C4-2B (cell line): ENCODE measurements at regions not wholly inside any gene's neighbourhood (a gene's known extent, or its start where the extent isn't known, plus 50 kb on each side); places are given as distances from the start of the nearest gene placed in this dataset.

Source experiments
- CTCF ChIP-seq: fragments of 450-650 bp; conservative IDR thresholded peaks from 2 replicates; pipeline ENCODE4 v1.5.1; 2017; ENCODE audit warnings: mild to moderate bottlenecking
- ZFX ChIP-seq: fragments of 450-650 bp; IDR thresholded peaks from 2 replicates; pipeline ENCODE4 v1.6.1; 2017

- TF ChIP-seq CTCF (peak; percentile 54), ZFX (no peak)
Measured at GRCh38 chr2:174688079-174688478, 76.2 kb downstream of the CHRNA1 start.
